GM19328 (cell line): ENCODE measurements at regions not wholly inside any gene's neighbourhood (a gene's known extent, or its start where the extent isn't known, plus 50 kb on each side); places are given as distances from the start of the nearest gene placed in this dataset.
A peak's percentile ranks its signal among the peaks of the same experiment; 100 is the strongest.

Experiments
- ATAC-seq: cut with Tn5 transposase; IDR thresholded peaks from one replicate; pipeline ENCODE4 v1.9.1; 2021; ENCODE audit warnings: mild to moderate bottlenecking, moderate library complexity; ENCODE audit not compliant: unreplicated experiment

DNA sequence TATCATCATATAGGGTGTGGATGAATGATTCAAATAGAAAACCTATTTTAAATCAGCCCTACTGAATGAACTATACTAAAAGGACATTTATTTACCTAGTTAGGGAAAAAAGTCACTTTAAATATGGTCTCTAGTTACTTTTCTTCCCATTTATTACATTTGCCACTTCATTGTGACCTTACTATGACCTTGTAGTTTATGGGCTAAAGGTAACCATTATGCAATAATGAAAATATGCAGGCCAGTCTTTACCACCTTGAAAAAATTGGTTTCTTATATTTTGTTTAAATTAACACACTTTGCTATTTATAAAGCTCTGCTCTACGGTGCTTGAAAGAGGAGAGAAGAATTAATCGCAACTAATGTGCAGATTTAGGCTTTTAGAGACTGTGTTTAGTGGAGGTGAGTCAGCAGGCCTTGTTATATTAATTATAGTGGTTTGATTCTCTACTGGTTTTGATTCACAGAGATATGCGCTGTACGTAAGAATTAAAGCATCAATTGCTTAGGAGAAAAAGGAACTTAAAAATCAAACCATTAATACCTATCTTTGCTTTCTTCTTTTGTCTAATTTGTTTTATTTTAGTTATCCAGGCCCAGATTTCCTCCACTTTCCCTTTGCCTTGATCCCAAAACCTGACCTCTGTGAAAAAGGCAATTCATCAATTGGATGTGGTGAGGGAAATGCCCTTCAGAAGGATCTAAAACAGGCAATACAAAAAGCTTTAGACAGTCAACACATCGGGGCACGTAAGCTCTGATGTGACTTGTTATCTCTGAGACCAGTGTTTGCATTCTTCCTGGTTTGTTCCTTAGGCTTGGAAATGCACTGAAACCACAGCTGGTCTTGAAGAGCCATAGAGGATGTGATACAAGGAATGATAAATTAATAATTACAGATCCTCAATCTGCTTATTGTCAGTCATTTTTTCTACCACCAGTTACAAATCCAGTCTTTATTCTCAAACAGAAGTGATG is 141.2 kb upstream of the HDAC9 start:
- ATAC-seq, result no peak

DNA sequence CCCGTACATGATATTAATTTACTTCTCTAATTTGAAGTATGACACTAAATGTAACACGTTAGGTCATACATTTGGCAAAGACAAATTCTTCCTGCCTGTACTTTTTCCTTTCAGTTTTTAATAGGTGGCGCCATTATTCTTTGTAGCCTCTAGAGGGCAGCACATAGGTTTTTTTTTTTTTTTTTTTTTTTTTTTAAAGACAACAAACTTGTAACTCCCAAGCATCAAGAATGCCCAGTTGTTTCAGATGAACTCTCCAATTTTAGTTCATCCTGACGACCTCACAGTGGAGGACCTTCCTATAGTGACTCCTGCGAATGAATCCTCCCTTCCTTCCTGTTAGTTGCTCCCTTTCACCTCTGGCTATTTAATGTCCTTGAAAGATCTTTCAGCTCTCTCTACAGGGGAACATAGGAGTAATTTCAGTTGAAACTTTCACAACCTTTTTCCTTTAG is 139.3 kb upstream of the HDAC9 start:
- ATAC-seq, result no peak

DNA sequence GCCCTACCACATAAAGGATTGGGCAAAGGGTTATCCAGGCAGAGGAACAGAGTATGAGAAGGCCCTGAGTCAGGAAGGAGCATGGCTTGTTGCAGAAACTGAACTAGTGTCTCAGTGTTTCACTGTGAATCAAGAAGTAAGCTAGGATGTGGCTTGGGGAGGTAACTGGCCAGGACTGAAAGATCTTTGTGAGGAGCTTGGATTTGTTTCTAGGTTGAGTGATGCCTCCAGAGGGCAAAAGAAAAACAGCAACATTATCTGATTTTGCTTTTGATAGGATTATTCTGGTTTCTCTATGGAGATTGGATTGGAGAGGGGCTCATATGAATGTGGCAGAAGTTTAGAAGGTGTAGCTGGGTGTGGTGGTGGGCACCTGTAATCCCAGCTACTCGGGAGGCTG is 137.9 kb upstream of the HDAC9 start:
- ATAC-seq, result no peak

DNA sequence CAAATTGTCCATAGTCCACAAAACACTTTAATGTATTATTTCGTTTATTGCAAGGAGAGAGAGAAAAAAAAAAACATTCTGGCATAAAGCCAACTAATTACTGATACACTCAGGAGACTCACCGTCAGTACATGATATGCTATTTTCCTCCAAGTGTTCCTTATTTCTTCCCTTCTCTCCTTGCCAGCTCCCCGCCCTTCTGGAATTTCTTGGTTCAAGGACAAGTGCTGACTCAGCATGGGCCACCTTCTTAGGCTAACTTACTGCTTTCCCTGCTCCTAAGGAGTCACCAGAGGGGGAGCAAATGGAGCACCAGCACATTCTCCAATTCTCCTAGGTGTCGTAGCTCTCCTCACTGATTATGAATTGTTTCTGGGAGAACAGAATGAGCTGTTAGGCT is 133.8 kb upstream of the HDAC9 start:
- ATAC-seq, result no peak

DNA sequence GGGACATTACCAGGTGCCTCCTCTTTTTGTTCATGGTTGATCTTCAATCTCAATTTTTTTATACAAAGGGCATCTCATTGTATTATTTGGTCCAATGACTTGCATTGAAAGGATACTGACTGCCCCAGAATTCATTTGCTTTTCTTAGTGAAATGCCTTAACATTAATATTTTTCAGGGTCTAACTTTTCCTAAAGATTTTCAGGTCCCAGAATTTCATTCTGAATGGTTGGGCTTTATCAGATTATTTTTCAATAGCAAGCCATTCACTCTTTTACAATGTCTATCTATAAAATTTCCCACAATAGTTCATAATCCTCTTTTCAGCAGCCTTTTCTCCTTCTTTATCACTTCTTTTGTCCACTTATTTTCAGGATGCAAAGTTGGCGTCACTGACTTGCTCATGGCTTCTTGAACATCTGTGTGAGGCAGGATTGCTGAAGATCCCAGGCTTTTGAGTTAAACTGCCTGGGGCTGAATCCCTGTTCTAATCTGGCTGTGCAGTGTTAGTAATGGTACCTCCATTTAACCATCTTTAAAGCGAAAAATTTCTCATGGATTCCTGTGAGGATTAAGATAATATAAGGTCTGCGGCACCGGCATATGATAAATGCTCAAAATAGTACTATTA is 131.7 kb upstream of the HDAC9 start:
- no peak for ATAC-seq

DNA sequence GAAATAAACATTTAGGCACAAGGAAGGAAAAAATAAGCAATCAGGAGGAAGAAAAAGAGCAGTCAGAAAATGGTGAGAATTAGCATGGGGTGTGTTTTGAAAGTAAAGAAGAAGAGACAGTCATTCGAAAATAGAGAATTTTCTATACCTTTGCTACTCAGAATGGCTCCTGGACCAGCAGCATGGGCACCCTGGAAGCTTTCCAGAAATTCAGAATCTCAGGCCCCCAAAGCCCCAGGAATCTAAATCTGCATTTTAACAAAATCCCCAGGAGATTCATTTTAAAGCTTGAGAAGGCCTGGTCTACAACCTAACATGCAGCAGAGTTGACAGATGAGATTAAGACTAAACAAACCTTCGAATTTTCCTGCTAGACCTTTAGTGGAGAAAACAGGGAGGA is 131.2 kb upstream of the HDAC9 start:
- ATAC-seq, result no peak

DNA sequence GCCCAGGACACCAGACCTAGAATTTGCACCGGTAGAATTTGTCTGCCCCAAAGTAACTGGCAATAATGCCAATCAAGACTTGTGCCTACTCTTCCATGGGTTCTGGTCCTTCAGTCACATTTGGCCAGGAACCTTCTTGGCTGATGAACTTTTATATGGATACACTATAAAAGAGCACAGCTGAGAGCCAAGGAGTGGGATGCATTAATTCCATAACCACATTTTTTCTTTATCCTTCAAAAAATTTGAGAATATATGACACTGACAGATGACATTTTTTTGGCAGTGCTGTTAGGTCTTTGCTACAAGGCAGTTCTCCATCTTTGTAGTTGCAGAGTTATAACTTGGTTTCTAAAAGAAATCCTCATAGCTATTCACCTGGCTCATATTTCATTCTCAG is 129.2 kb upstream of the HDAC9 start:
- no peak for ATAC-seq

DNA sequence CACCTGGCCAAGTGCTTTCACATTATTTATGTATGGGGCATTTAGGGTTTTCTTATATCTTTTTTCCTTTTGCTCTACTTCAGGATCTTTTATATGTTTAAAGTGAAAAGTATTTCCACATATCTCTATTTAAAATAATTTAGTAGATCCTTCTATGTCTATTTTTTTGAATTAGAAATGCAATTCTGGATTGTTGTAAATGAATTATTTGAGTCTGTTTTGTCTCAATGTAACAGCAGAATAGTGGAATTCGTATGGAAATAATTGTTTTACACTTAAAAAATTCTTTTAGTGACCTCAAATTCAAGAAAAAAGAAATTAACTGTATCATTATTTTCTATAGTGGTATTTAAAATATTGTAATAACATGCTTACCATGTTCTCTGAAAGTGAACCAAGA is 126.5 kb upstream of the HDAC9 start:
- ATAC-seq, result no peak

DNA sequence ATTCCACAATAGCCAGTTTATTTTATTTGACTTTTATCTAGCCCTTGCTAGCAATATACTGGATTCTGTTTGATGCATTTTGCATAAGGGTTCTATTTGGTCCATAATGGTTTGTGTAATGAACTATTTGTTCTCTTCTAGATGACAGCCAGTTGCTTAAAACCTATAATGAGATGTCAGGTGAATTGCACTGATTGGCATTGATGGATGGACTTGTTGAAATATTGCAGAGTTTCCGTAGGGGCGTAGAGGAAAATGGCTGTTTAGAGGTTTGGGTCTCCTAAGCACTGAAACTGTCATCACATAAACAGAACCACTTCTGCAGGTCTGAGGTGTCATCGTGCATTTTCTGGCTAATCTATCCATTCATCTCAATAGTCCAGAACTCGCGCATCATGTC is 124.9 kb upstream of the HDAC9 start:
- no peak for ATAC-seq

DNA sequence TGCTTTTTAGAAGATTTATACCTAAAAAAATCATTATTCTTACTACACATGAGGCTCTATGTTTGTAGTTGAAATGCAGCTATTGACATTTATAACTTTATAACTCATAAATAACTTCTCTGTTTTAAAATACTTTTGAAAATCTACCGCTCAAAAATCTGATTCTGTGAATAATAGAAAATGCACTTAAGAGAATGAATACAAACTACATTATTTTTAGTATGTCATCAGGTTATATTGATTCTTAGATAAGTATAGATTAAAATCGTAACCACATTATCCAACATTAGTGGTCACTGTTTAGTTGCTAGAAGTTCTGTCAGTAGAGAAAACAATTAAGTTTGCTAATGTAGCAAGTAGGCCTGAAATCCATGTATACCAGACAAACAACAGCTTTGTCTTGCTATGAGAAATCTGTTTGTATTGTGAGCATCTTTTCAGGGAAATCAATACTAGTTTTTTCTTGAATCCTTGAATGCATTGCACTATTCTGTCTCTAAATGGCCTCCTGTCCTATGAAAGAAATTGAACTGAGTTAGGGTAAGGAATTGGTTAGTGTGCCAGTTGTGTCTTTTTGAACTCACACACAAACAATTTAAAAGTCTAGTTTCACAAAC is 116.5 kb upstream of the HDAC9 start:
- ATAC-seq, result no peak

DNA sequence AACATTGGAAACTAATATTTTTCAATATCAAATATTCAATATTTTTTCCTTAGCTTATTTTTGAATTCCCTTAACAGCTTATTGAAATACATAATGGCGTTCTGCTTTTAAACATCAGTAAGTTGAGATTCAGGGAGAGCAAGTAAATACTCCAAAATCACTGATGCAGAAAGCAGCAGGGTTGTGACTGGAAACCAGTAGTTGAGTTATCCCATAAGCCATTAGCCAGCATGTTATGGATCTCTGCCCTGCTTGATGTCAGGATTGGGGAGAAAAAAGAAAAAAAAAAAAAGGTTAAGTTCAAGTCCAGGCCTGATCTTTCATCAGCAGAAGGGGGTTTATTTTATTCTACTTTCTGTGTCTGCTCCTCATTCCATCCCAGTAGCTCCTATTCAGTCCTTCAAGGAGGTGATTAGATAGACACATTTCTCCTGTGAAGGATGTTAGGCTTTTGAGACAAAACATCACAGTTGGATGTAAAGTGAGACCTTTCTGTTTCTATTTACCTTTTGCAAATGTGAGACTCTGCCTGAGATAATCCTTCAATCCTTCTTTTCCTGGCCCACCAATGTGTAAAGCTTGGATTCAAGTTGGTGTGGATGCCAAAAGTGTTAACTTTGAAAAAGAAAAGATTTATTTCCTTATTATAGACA is 110.9 kb upstream of the HDAC9 start:
- ATAC-seq, result no peak

DNA sequence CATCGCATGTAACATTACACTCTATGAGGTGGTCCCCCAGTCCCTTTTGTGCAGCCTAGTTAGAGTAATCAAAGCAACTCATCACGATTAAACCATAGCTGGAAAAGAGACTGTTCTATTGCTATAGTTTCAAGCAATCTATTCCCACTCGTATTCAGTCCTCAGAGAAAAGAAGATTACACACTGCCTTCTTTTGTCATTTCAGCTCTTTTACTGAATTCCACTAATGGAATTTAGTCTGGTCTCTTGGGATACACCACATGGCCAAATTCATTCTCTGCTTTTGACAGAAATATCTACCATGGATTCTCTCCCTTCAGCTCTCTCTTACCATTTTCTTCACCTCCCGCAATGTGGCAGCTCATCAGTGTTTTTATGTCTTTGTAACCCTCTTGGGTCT is 108.9 kb upstream of the HDAC9 start:
- ATAC-seq, result no peak

DNA sequence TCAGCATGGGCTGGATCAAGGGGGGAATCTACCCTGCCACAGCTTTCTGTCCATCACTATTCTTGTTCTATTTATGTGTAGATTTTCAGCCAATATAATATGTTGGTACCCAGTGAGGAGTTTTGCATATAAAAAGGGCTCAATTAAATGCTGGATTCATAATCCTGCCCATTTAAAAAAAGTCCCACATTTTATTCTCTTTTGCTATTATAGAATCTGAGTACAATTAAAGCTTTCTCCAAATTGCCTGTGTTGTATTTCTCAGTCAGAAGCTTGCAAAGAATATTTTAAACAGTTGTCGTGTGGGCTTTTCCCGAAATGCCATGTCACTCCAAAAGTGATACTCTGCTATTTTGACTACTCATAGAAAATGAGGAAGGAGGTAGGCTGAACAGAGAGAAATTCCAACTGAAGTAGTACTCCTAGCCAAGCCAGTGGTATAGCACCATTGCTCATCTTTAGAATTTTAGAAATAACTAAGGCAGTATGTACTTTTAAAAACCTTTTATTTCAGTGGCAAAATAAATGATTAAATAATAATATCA is 108.3 kb upstream of the HDAC9 start:
- ATAC-seq, result no peak

DNA sequence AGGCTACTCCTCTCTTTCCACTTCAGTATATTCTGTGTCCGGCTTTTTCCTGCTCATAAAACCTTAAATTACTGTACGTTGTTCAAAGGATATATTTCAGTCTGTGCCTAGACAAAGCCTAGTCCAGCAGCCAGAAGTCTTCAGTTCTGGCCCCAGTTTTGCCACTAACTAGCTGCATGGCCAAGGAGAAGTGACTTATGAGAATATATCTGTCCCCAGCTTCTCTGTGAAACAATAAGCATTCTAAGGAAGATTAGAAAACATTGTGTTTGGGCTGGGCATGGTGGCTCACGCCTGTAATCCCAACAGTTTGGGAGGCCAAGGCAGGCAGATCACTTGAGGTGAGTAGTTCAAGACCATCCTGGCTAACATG is 105.0 kb upstream of the HDAC9 start:
- peak; percentile 26 for ATAC-seq

DNA sequence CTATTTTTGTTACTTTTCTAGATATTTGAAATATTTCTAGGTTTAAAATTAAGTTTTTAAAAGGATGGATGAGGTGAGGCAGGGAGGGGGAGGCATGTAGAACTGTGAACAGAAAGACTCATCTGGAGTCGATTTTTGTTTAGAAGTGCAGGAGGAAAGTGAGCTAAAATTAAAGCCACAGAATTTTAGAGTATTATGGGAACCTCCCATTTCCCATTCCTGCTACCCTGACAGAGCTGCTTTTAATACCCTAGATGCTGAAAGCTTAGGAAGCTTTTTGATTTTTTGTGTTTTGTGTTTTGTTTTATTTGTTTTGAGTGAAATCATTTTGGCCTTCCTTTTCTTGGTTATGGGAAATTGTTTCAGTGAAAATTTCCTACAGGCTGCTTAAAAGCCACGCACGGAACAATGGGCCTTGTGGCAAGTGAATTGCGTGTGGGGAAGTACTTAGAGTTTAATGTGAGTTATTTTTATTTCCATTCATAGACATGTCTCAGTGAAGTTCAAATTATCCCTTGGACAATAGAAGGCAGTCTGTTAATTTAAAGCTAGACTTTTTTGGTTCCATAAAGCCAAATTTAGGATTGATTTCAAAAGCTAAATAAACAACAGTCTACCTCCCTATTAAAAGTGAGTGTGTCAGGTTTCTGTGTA is 102.0 kb upstream of the HDAC9 start:
- ATAC-seq, result no peak

DNA sequence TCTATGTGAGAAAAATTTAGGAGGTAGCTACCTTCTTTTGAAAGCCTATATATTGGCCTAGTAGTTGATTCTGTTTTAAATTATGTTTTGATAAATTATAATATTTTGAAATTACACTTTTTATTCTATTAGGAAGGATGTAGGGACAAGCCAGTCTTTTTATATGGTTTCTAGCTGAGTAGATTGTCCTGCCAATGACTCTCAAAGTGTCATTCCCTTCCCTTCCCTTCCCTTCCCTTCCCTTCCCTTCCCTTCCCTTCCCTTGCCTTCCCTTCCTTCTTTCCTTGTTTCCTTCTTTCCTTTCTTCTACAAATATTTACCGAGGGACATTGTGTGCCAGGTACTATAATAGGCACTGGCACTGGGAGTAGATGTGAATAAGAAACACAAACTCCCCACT is 99.7 kb upstream of the HDAC9 start:
- ATAC-seq, result no peak

DNA sequence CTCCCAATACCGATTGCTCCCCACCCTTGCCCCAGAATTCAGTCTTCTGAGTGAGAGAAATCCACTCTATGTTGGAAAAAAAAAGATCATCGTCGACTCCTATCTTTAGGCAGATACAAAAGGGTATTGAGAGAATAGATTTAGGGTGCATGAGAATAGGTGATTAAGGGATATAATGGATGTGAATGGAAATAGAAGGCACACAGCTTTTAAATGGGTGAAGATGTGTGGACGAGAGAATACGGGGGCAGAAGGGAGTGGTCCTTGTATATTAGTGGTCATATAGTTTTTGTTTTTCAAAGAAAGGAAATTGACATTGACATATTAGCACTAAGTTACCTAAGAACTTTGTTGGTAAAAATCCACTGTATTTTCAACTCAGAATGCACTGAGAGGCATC is 98.6 kb upstream of the HDAC9 start:
- ATAC-seq, result no peak

DNA sequence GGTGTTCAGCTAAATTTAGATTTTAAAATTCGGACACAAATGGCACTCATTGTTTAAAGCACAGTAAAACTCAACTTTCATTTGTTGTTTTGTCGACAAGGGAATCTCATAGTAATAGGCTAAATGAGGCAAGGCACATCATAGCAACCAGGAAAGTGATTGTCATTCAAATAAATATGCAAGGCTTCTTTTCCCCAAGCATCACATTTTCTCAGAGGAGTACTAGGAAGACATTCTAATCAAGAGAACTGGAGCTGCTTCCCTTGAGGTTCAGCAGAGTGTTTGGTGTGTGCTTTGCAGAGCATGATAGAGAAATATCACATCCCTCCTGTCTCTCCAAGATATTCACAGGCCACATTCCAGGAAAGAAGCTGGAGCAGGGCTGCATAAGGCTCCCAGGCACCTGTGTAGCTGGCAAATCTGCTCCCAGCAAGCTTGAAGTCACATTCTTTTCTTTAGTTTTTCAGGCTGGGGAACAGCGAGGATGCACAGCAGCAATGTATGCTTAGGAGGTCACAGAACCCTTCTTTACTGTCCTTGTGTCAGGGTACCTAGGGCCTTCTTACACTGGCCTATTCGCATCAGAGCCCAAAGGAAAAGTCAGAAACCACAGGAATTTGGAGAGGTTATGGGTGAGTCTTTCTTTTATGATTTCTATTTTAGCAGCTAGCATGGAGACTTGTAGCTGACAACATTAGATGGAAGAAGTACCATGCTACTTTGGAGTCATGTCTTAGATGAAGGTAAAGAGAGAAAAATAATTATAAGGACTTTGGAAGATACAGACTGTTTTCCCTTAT is 95.9 kb upstream of the HDAC9 start:
- ATAC-seq, result no peak

DNA sequence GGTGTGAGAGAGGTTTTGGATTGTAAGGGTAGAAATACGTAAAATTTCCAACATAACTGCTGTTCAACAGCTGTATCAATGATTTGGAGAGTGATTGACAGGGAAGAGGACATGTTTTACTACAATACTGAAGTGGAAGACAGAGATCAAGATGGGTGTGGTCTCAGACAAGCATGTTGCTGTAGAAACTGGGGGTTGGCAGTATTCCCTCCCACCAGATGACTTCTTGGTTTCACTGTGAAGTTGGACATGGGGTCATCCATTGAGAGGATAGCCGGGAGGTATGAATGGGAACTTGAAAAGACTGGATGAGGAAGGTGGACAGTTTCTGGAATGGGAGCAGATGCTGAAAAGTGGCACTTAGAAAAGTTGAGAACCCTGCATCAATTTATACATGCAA is 95.3 kb upstream of the HDAC9 start:
- ATAC-seq, result no peak

DNA sequence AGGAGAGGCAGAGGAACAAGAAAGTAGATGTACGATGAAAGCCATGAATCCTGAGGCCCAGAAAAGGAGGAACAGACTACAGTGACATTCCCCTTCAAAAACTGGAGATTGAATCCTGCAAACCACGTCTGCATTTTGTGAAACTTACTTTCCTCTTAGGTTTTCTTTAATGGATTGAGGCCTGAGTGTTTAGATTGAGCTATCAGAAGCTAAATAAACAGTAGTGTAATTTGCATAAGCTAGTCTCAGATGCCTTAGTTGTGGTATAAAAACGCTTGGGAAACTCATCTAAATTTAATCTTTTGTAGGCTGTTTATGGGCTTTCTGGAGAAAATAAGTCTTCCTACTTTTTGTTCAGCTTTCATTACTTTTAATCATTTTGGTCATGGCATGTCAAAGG is 94.8 kb upstream of the HDAC9 start:
- ATAC-seq, result no peak
